Body of pancreas (tissue), 4 donors: ENCODE measurements at regions not wholly inside any gene's neighbourhood (a gene's known extent, or its start where the extent isn't known, plus 50 kb on each side); places are given as distances from the start of the nearest gene placed in this dataset.

Source experiments
- POLR2A ChIP-seq, 3 donors: fragments of 450-650 bp; IDR thresholded peaks; one replicate each; pipeline ENCODE4 v1.6.1; 2016; ENCODE audit warnings: antibody characterized with exemption in 3 of 3, mild to moderate bottlenecking in 2 of 3
- TF ChIP-seq, protein P1 (sequence below), 7 experiments: fragments of 450-650 bp in 4 of 7; fragments of 200-600 bp in 3 of 7; sonication (generic) in 3 of 7; IDR thresholded peaks; one replicate each; pipeline ENCODE4 v1.5.1; 2016 to 2019; ENCODE audit warnings: antibody characterized with exemption in 7 of 7

DNA sequence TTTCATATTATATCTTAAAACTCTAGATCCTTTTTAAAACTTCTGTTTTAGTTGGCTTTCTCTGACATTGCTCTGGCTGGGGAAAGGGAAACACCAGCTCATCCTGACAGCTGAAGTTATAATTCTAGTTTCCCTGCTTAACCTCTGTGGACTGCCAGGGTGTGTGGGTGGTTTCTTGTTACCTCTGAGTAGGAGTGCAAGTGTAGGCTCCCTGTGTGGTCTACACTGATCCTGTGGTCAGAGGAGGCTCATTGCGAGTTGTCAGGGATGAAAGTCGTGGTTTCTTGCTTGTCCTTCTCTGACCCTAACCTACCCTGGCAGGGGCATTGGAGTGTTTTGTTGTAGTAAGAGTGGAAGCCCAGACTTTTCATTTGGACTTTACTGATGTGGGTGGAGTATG, 221.0 kb downstream of the UTP18 start:
- TF ChIP-seq, protein P1, sequence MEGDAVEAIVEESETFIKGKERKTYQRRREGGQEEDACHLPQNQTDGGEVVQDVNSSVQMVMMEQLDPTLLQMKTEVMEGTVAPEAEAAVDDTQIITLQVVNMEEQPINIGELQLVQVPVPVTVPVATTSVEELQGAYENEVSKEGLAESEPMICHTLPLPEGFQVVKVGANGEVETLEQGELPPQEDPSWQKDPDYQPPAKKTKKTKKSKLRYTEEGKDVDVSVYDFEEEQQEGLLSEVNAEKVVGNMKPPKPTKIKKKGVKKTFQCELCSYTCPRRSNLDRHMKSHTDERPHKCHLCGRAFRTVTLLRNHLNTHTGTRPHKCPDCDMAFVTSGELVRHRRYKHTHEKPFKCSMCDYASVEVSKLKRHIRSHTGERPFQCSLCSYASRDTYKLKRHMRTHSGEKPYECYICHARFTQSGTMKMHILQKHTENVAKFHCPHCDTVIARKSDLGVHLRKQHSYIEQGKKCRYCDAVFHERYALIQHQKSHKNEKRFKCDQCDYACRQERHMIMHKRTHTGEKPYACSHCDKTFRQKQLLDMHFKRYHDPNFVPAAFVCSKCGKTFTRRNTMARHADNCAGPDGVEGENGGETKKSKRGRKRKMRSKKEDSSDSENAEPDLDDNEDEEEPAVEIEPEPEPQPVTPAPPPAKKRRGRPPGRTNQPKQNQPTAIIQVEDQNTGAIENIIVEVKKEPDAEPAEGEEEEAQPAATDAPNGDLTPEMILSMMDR (IDR thresholded peaks at IDR 0.05), result no peak
- TF ChIP-seq POLR2A (IDR thresholded peaks at IDR 0.05), result no peak
